Activated CD4-positive, alpha-beta T cell treated with anti-CD3 and anti-CD28 coated beads, Interleukin-10, Interleukin-2, amounts not matched to agents 100 ng/mL and 50 ng/mL, durations not matched to agents 16 hours and 8 hours (primary cell): ENCODE measurements at regions not wholly inside any gene's neighbourhood (a gene's known extent, or its start where the extent isn't known, plus 50 kb on each side); places are given as distances from the start of the nearest gene placed in this dataset.

Source experiments
- DNase-seq: peaks from one replicate; pipeline ENCODE4 v3.0.0-alpha.2; 2020

DNA sequence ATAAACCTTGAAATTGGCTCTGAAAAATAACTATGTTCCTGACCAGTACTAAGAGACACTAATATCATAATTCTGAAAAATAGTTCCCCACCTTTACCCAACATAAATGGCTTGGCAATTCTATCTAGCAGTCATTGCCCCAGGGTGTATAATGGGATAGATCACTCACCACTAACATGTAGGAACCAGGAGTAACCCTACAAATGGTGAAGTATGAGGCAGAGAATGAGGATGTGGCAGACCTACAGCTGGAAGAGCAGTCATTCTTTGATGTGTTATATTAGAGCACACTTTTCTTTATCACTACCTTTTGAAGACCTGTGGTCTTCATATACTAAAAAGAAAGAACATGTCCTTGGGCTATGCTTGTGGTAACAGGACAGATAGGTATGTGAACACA, 136.5 kb upstream of the SYNDIG1 start:
- DNase-seq = no peak

DNA sequence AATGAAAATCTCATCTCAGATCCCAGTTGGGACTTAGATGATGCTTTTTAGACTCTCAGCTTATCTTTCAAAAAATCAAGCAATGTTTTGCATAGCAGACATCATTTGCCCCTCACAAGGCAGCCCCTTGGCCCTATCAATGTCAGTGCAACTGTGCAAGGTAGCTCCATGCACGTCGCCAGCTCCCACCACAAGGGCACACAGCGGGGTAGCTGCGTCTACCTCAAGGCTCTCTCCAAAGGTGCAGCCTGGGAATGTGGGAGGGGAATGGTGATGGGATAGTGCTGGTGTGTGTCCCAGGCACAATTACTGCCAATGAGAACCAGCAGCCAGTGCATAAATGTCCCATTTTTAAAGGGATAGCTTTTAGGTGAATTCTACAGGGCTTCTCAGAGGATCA, 137.5 kb upstream of the SYNDIG1 start:
- no peak for DNase-seq

DNA sequence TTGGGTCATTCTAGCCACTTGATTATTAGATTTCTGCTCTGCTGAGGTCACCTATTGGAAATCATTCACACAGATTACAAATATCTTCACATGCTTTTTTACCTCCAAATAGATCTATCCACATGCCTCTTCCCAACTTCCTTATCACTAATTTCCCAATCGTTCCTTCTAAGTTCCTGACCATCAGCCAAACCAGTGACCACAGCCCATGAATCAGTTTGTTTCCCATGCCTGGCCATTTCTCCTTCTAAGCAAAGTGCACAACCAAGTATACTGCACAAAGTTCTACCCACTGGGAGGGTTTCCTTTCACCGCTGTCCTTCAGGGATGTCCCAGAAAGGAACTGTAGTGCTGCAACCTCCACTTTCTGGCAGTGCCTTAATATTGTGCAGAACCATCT, 140.5 kb upstream of the SYNDIG1 start:
- no peak for DNase-seq

DNA sequence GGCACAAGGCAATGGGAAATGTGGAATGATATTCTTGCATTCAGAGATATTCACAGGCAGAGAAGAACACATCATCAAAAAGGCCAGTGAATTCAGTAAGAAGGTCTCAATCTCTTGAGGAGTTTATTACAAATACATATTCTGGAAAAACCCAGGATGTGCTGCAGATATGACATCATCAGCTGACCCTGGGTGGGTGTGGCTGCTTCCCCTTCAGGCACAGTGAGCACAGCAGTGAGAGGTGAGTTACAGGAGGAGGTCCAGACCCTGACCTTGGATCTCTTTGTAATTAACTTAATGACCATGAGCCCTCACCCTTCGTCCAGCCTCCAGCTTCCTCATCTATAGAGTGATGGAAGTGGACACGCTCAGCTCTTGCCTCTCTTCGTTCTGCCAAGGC, 147.5 kb upstream of the SYNDIG1 start:
- DNase-seq = no peak

DNA sequence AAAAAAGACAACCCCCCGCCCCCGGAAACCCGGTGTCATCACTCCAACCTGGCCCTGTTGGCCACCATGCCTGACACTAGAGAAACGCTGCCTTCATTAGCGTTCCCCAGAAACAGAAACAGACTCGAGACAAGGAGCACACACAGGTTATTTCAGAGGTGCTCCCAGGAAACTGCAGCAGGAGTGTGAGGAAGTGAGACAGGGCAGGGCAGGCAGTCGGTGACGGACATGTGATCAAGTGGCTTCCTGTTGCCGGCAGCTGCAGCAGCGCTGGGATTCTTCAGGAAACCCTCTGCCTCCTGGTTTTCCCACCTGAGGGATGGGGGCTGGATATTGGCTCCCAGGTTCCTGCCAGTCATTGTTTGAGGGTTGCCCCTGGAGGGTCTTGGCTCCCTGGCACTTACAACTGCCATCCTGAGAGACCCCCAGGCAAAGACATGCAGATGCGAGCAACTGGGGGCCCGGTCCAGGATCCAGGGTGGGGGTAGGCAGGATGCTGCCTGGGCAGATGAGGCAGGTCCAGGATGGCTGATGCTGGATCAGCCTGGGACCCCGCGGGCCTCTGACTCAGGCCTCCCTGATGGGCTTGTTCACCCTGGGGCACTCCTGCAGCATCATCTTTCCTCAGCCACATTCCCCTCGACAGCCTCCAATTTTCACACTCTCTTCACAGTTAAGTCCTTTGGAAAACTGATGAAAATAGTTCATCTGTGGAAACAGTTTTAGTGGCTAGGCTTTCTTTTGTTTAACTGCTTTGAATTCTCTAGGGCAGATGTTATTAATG, 150.7 kb upstream of the SYNDIG1 start:
- DNase-seq = no peak

DNA sequence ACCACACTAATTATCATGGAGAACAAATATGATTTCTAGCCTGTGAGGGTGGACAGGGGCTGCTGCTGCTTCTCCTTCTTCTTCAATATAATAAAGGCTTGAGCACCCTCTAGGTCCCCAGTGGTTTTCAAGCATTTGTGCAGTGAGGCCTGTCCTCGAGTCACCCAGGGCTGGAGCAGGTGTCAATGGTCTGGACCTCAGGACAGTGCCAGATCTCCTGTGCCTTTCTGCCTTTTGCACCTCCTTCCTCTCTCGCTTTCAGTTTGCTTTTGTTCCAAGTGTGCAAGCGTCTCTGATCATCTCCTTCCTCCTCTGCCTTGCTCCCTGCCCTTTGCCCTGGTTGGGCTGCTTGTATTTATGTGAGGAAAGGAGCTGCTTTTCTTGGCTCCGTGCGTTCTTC, 152.2 kb upstream of the SYNDIG1 start:
- DNase-seq = no peak

DNA sequence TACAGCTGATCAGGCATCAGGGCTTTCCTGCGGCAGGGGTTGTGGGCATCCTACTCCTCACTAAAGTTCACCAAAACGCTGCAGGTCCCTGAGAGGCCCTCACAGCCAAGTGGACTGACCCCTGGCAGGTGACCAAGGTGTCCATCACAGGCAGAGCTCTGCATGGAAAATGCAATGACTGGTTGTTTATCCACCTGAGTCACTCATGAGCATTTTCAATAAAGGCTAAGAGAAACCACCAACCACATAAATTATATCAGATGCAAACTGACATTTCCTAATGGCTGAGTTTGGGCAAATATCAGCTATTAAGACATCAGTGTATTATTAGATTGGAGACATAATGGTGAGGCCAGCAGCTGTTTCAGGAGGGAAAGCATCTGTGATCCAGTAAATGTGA, 152.7 kb upstream of the SYNDIG1 start:
- DNase-seq = no peak

DNA sequence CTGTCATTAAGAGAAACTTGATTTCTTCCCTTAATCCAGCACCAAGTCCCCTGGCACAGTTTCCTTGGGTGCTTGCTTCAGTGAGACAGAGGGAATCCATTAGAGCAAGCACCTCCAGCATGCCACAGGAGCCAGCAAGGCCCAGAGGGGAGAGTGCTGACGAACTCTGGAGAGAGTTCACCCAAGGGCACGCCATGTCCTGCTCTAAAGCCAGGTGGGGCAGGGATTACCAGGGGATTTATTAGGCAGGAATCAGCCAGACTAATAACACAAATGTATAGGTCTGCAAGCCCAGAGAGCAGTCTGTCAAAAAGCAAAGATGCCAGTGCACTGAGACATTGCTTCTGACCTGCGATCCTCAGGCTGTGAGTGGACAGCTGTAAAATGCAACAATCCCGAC, 155.4 kb upstream of the SYNDIG1 start:
- DNase-seq = no peak

DNA sequence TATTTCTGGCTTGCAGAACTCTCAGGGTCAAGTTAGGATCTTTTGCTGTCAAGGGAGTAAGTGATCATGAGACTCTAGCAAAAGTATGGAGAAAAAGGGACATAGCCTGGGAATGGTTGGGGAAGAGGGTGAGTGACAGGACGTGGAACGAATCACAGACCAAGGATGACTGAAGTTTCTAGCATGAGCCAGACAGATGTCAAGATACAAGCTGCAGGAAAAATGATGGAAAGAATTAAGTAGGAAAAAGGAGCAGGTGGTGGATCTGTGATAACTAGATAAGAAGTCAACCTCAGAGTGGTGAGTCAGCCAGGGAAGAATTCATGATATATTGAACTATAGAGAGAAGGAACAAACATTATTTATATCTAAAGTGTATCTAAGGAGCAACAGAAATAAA, 159.8 kb upstream of the SYNDIG1 start:
- no peak for DNase-seq

DNA sequence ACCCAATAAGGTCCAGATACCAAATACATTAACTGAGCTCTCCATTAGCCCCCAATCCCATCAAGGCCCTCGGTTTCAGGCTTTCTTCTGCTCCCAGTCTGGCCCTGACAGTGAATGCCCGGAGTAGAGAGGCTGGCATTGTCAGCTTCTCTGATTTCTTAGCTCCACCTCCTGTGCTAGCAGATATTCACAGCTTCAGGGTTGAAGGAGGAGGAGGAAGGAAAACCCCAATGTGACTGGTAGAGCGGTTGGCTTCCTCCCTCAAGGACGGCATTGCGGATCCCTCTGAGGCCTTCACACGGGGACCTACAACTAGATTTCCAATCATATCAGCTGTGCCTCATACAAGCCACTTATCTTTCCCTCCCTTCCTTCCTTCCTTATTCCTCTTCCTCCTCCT, 164.1 kb upstream of the SYNDIG1 start:
- DNase-seq = no peak

DNA sequence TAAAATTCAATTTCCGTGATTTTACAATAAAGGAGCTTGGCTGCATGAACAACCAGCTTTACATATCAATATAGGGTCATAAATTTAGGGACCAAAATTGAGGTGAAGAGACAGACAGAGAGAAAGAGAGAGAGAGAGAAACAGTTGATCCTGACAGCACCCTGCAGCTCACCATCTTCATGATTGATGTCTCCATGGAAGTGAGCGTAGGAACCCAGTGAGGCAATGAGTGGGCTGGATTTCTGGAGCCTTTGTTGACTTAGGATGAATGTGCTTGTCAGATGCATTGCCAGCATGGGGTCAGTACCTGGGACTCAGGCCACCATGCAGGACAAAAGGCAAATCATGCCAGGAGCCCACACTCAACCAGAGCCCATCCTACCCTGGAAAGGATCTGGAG, 165.1 kb upstream of the SYNDIG1 start:
- no peak for DNase-seq

DNA sequence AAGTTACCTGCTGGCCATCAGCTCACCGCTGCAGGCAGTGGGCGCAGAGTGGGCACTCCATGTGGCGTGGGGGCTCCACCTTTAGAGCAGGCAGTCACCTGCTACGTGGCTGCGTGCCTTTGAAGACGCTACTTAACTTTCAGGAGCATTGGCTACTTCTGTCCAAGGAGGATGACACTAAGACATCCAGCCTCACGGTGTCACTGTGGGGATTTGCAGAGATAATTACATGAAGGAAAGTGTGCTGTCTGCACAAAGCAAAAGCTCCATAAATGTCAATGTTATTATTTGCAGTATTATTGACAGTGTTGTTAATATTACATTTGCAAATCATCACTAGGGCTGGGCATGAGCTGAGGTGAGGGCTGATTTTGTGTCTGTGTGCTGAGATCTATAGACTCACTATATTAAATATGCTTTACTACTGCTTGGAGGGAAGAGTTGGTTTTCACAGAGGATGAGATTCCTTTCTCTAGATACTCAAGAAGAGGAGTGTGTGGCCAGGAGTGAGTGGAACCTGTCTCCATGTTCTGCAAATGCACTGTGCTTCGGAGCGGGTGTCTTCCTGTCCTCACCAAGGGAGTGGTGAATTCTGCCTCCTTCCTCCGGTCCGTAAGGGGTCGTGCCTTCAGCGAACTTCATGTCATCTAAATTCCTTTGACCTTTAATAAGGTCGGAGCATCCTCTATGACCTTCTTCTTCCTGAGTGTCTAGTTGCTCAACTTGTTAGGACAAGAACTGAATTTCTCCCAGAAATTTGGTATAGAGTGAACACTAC, 165.8 kb upstream of the SYNDIG1 start:
- no peak for DNase-seq

DNA sequence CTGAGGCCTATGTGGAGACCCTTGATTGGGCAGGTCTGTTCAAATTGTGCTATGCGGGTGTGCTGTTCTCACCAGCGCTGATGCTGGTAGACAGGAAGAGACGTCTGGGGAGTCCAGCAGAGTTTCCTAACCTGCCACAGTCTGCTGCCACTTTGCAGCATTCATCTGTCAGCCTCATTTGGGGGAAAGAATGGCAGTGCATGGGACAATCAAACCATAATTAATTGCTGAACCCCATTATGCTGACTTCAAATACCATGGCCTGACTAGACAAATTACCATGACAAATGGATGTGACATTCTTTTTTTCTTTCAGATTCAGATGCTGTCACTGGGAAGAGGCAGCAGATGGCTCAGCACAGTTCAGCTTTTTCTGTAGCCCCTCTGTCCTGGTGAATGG, 171.4 kb upstream of the SYNDIG1 start:
- no peak for DNase-seq

DNA sequence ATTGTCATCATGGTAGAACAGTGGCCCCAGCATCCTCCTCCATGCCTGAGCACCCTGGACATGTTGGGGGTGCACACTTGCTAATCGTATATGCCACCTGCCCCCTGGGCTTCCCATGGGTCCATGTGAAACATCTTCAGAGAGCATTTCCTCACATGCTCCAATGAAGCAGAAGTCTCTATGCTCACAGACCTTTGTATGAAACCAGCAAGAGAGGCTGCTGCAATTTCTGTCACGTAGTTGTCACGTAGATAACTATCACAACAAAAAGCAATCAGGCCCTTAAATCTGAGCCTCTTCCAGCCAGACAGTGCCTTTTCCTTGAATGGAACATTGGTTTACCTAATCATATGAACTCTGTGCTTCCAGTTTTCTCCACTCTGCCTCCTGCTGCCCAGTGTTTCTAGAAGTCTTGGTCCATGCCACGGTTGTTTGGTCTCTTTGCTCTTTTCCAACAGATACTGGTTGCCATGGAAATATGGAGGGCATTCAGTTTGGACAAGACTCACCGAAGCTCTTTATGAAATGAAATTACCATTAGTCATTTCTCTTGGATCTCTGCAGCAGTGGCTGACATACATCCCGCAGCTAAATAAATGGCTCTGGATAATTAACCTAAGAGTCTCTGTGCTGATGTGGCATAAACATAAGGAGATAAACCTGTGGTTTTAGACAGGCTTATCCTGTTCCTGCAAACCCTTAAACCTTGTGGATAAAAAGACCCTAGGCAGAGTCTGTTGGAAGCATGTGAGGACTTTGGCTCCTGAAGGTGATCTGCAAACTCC, 172.8 kb upstream of the SYNDIG1 start:
- DNase-seq = no peak

DNA sequence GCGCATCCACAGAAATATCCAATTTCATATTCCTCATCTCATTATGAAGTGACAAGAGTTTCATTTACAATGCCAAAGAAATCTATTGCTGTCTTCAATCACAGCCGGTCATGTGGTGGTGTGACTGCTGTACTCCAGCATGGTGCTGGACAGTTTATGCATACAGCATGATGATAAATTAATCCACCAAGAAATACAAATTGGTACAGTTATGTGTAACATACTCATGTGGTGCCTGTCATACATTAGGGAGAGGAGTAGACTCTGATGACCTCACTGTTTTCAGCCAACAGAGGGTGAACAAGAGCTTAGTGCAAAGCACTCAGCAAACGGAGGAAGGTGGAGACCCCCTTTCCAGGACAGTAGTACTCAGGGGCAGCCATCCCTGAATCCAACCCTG, 178.4 kb upstream of the SYNDIG1 start:
- DNase-seq = no peak

DNA sequence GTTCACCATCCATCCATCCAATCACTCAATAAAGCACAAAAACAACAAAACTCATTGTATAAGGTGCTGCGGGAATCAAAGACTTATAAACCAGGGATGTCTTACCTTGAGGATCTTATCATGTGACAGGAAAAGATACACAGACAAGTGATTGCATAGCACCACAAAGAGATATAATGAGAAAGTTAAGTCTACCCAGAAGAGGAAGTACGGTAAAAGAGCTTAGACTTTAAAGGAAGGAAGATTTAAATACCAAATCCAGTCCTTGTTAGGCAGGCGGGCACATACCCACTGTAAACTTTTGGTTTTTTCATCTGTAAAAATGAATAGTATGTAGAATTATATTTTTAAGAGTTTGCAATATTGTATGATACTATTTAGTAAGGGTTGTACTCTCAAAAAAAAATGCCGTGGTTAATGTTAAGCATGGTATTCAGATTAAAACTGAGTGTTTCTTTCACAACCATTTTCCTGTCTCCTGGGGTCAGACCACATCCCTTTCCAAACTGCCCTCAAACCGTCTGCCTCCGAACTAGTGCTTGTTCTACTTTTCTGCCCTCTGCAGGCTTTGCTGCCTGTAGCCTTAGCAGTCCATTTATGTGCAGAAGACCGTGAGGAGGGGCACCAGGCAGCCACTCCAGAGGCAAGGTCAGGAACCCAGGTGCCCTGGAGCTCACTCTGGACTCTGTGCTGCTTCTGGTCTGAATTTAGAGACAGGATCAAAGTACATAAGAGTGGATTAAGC, 179.5 kb upstream of the SYNDIG1 start:
- peak; percentile 63 for DNase-seq

DNA sequence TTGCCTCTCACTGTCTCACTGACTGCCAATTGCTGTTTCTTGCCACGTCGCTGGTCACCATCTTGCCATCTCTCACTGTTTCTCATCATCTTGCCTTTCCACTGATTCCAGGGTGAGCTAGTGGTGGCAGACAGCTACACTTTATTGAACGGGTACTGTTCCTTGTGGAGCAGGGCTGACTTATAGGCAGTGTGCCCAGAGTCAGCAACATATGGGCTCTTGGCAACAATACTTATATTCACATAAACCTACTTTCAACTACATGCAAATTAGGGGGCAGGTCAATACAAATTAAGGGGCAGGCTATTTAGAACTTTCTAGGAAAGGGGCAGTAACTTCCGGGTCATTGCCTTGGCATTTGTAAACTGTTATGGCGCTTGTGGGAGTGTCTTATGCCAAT, 186.2 kb upstream of the SYNDIG1 start:
- no peak for DNase-seq

DNA sequence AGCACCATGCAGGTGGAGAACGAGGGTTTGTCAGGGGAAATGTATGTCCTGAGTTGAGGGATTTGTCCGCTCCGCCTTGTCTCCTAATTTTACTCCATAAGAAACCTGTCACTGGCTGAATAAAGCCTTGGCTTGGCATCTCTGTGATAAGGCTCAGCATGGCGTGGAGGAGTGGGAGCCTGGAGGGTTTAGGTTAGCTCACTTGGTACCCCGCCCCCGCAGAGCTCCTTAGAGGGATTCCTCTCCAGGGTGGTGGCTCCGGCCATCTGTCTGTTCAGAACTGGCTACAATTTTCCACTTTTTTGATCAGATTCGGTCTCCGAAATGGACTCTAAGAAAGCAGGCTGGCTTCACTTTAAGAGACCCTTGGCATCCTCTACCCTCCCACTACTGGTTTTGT, 192.2 kb upstream of the SYNDIG1 start:
- no peak for DNase-seq

DNA sequence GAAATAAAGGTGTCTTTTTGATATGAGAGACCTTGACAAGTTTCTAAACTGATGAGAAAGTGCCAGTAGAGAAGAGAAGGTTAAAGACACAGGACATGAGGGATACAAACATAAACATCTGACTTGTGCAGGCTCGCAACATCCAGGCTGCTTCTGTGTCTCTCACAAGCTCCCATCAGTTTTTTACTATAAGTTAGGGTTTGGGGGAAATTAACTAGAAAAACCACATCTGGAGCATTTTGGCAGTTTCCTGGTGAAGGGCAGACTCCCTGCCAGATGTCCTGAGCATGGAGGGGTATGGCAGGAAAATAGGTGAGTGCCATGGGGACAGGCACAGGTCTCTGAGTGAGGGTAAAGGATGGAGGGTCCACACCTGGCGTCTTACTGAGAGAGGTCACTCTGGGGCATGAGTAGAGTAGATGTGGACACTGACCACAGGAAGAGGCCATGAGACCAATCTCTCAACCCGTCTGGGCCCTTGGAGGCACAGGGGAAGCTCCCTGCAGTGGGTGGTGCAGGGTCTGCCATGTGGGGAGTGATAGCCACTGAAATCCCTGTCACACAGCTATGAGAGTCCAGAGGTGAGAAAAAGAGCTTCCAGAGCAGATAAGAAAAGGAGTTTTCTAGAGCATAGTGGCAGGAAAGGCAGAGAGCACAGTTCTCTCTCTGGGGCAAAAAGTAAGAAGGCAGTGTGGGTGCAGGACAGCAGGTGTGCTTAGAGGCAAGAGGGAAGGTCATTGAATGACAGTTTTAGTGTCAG, 193.3 kb upstream of the SYNDIG1 start:
- DNase-seq = no peak

DNA sequence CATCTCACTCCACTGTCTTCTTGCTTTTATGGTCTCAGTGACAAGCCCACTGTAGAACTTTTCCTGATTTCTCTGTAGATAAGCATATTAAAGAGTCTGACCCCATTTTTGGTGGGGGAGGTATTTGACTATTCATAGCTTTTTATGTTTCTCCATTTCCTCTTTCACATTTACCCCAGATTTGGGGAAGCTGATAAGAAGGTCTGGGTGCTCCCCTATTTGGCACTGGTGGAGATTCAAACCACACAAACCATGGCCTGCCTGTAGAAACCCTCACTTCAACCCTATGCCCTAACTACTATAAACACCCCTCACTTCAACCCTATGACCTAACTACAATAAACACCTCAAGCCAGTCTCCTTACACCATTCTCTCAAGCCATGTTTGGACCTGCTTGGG, 196.2 kb upstream of the SYNDIG1 start:
- DNase-seq = no peak

DNA sequence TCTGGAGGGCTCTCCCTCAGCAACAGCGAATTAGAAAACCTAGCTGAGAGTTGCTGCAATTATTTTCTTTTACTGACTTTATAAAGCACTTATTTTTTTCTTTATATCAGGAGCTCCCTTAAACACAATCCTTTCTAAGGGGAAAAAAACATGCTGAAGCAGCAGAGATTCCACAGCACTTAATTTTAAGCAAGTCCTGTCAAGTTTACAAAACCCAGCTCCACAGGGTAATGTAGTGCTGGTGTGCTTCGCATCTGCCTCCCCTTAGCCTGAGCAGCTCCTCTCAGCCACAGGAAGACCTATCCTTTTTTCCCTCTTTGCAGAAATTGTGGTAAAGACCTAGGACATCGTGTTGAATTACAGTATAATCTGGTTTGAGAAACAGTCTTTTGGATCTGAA, 208.1 kb upstream of the SYNDIG1 start:
- no peak for DNase-seq

DNA sequence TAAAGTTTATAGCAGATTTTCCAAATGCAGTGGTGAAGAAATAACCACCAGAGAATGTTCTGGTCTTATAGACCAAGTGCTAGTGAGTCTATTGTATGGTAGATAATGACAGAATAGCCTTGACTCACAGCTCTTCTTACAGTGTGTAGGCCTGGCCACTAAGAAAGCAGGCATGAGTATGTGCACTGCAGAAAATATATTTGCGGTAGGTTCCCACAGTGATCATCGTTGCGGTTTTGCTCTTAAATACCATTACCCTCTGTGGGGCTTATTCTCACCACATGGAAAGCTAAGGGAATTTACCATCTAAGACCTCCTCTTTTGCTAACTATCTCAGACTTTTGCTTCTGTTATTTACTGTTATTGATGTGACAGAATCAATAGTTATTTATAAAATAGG, 212.3 kb upstream of the SYNDIG1 start:
- no peak for DNase-seq
